AG04449 (cell line): ENCODE measurements at regions not wholly inside any gene's neighbourhood (a gene's known extent, or its start where the extent isn't known, plus 50 kb on each side); places are given as distances from the start of the nearest gene placed in this dataset.

Experiments used
- CTCF ChIA-PET: fragments of 350-600 bp; formaldehyde crosslinking; extraction: SDS; loops from one replicate; lab custom pipeline; 2021; ENCODE audit warnings: antibody characterized with exemption; lab: Yijun Ruan, JAX
- POLR2A ChIA-PET: fragments of 400-600, 350-600 bp; formaldehyde crosslinking; extraction: SDS; loops from one replicate; lab custom pipeline; 2020; ENCODE audit warnings: antibody characterized with exemption, inconsistent platforms; lab: Yijun Ruan, JAX
- DNase-seq: peaks from one replicate; pipeline ENCODE4 v3.0.0-alpha.2; 2010; ENCODE audit warnings: low read depth, low spot score
- H3K4me3 ChIP-seq: 2 replicates; pipeline ENCODE4 v1.5.1; 2011; ENCODE audit warnings: low read depth, mild to moderate bottlenecking, control low read depth, low read length
- CTCF ChIP-seq: IDR thresholded peaks from one replicate; pipeline ENCODE4 v1.5.1; 2011; ENCODE audit warnings: mild to moderate bottlenecking, moderate library complexity, low read length, control low read depth, inconsistent platforms; ENCODE audit not compliant: insufficient read depth; ENCODE audit errors: missing control alignments

- no peak for TF ChIP-seq CTCF
- CTCF ChIA-PET = no interaction called here
- POLR2A ChIA-PET = no interaction called here
- DNase-seq = no peak
- H3K4me3 ChIP-seq = no peak overlapping the region
Measured at GRCh38 chr6:150313781-150314180, 55.0 kb upstream of the IYD start.

- CTCF ChIA-PET = no interaction called here
- no peak overlapping the region for H3K4me3 ChIP-seq
- no peak for TF ChIP-seq CTCF
- DNase-seq = no peak
- POLR2A ChIA-PET = no interaction called here
Measured at GRCh38 chr6:150314230-150315188, 54.3 kb upstream of the IYD start.

- ChIA-PET CTCF (no interaction called here), POLR2A (no interaction called here)
- DNase-seq = no peak
- H3K4me3 ChIP-seq = no peak overlapping the region
- TF ChIP-seq CTCF = no peak
Measured at GRCh38 chr6:150315626-150316025, 53.2 kb upstream of the IYD start.

GRCh38 chr6:150316936-150317335 lies 51.9 kb upstream of the IYD start:
- no peak for DNase-seq
- ChIA-PET CTCF (interaction anchor here (1.1 to 2.3 kb wide), 3 partner anchors 10 to 14 kb away, joined by 3 to 7 read pairs (median 4); no protein-coding TSS in a partner anchor), POLR2A (no interaction called here)
- no peak overlapping the region for H3K4me3 ChIP-seq
- TF ChIP-seq CTCF = no peak
